Pancreas (tissue), 10 donors: ENCODE measurements at regions not wholly inside any gene's neighbourhood (a gene's known extent, or its start where the extent isn't known, plus 50 kb on each side); places are given as distances from the start of the nearest gene placed in this dataset.
A peak's percentile ranks its signal among the peaks of the same experiment; 100 is the strongest.

Experiments
- ATAC-seq, 4 donors: fragments of 200-7000 bp; cut with Tn5 transposase; one replicate each; pipeline versions ENCODE4 v1.8.0 to v1.9.1; 2020; ENCODE audit warnings: mild to moderate bottlenecking in 4 of 4, moderate library complexity in 4 of 4
- DNase-seq, 6 donors: peaks; one replicate each; pipeline ENCODE4 v3.0.0-alpha.2; 2020
- FAIRE-seq: peaks from 2 replicates; lab custom pipeline; 2012; peaks lifted over from hg19 to GRCh38; lab: Jason Lieb, UNC
- H3K27ac ChIP-seq, 4 donors: fragments of 200-600 bp; sonication (generic); 1 replicate in 3 of 4; 2 replicates in 1 of 4; pipeline versions ENCODE4 v1.5.0 to v1.8.0; 2020
- H3K27me3 ChIP-seq, 4 donors: fragments of 200-600 bp; one replicate each; pipeline ENCODE4 v1.8.0; 2021
- H3K36me3 ChIP-seq, 3 donors: fragments of 200-600 bp; sonication (generic) in 1 of 3; one replicate each; pipeline versions ENCODE4 v1.5.0 to v1.8.0; 2020 to 2021
- H3K4me1 ChIP-seq, 3 donors: fragments of 200-600 bp; one replicate each; pipeline ENCODE4 v1.8.0; 2021
- H3K4me3 ChIP-seq, 4 donors: fragments of 200-600 bp; sonication (generic) in 2 of 4; one replicate each; pipeline versions ENCODE4 v1.5.0 to v1.8.0; 2020 to 2021
- H3K9me3 ChIP-seq, 4 donors: fragments of 200-600 bp; one replicate each; pipeline ENCODE4 v1.8.0; 2021
- CTCF ChIP-seq, 4 donors: fragments of 200-600 bp; sonication (generic) in 3 of 4; IDR thresholded peaks; one replicate each; pipeline versions ENCODE4 v1.5.0 to v1.8.0; 2021; ENCODE audit warnings: antibody characterized with exemption in 4 of 4
- WGBS, 2 donors: extraction: QIAGEN DNeasy Blood & Tissue Kit; methylation state at CpG; one replicate each; pipeline ENCODE4 v1.1.7; 2013; 5-methylcytosine and 5-hydroxymethylcytosine counted together
- intact Hi-C, 3 donors: fragments of 100-400 bp; cut with DNase I; formaldehyde crosslinking; loops; one replicate each; pipeline versions ENCODE4 v1.11.1 to v1.14.2; 2022
- donor health status: healthy with polysubstance abuse.
- donor health status: DM: no; HTN: no; CAD: no; lungs with moderate emphysema.
- donor health status: DM: no; HTN: no; CAD: no.
- donor health status: control.
- donor health status: control.
- donor health status: Bipolar disorder and iron deficiency.
- donor health status: DM: yes; HTN: yes; CAD: no.
- donor health status: DM: no; HTN: no; CAD: no.
- donor health status: DM: no; HTN: no; CAD: no.
- donor health status: DM: yes; HTN: yes; CAD: no.

- DNase-seq = no peak
- intact Hi-C loops = no loop called here
- Histone ChIP-seq H3K4me3 (no peak overlapping the region), H3K27ac (no peak overlapping the region), H3K9me3 (no peaks in the 10 kb centered on the region), H3K4me1 (no peaks in the 10 kb centered on the region), H3K27me3 (no peaks in the 10 kb centered on the region), H3K36me3 (no peaks in the 10 kb centered on the region)
- WGBS, 2 donors = 51 to 67% methylated on average over 10 of the region's 10 CpGs
- no peak for TF ChIP-seq CTCF (IDR thresholded peaks at IDR 0.05)
- no peak for ATAC-seq
- no peak for FAIRE-seq
Measured at GRCh38 chr17:22272363-22273146, 580.2 kb downstream of the KCNJ18 start.

GRCh38 chr17:22273308-22273707, 581.0 kb downstream of the KCNJ18 start:
- Histone ChIP-seq H3K4me3 (no peak overlapping the region), H3K36me3 (no peaks in the 10 kb centered on the region), H3K27me3 (no peaks in the 10 kb centered on the region), H3K27ac (no peak overlapping the region), H3K4me1 (no peaks in the 10 kb centered on the region), H3K9me3 (no peaks in the 10 kb centered on the region)
- intact Hi-C loops = no loop called here
- no peak for TF ChIP-seq CTCF (IDR thresholded peaks at IDR 0.05)
- FAIRE-seq (no peak), DNase-seq (no peak), ATAC-seq (no peak)
- 46 to 73% methylated on average over 2 of the region's 2 CpGs for WGBS, 2 donors

GRCh38 chr17:22277595-22277994, 585.3 kb downstream of the KCNJ18 start:
- FAIRE-seq (no peak), ATAC-seq (no peak), DNase-seq (peak in 1 of 6 donors; percentile 27)
- TF ChIP-seq CTCF (IDR thresholded peaks at IDR 0.05) = no peak
- H3K27me3 ChIP-seq = no peaks in the 10 kb centered on the region
- WGBS, 2 donors = 51 to 57% methylated on average over 3 of the region's 3 CpGs
- no peak overlapping the region for H3K27ac ChIP-seq
- no peak overlapping the region for H3K4me3 ChIP-seq
- no peaks in the 10 kb centered on the region for H3K9me3 ChIP-seq
- intact Hi-C loops = no loop called here
- no peaks in the 10 kb centered on the region for H3K4me1 ChIP-seq
- H3K36me3 ChIP-seq = no peaks in the 10 kb centered on the region

GRCh38 chr17:22278302-22279275, 586.3 kb downstream of the KCNJ18 start:
- no peak for TF ChIP-seq CTCF (IDR thresholded peaks at IDR 0.05)
- Histone ChIP-seq H3K9me3 (no peaks in the 10 kb centered on the region), H3K4me1 (no peaks in the 10 kb centered on the region), H3K27ac (no peak overlapping the region), H3K27me3 (no peaks in the 10 kb centered on the region), H3K4me3 (no peak overlapping the region), H3K36me3 (no peaks in the 10 kb centered on the region)
- ATAC-seq (no peak), DNase-seq (peak in 1 of 6 donors; percentile 44), FAIRE-seq (no peak)
- WGBS, 2 donors = 78 to 86% methylated on average over 35 of the region's 35 CpGs
- intact Hi-C loops = no loop called here
